B cell (primary cell): ENCODE measurements at regions not wholly inside any gene's neighbourhood (a gene's known extent, or its start where the extent isn't known, plus 50 kb on each side); places are given as distances from the start of the nearest gene placed in this dataset.

Experiments used
- ATAC-seq: fragments of 200-7000 bp; cut with Tn5 transposase; one replicate; pipeline ENCODE4 v1.10.0; 2021; ENCODE audit warnings: low read depth, mild to moderate bottlenecking, moderate number of reproducible peaks, moderate library complexity
- CTCF ChIA-PET: fragments of 350-600 bp; sonication (Branson Sonifier 250); formaldehyde crosslinking; loops from one replicate; lab custom pipeline; 2021; ENCODE audit warnings: antibody characterized with exemption, inconsistent platforms; lab: Charles Lee
- POLR2A ChIA-PET: fragments of 350-600 bp; sonication (Branson Sonifier 250); formaldehyde crosslinking; loops from one replicate; lab custom pipeline; 2021; ENCODE audit warnings: antibody characterized with exemption; lab: Charles Lee
- DNase-seq: peaks from one replicate; pipeline ENCODE4 v3.0.0; 2013
- H2AFZ ChIP-seq: 2 replicates; pipeline ENCODE4 v1.6.1; 2012; ENCODE audit warnings: mild to moderate bottlenecking, low read depth, low read length; ENCODE audit not compliant: insufficient read depth, poor library complexity, severe bottlenecking
- H3K27ac ChIP-seq, 2 donors: 1 replicate in 1 of 2; 2 replicates in 1 of 2; pipeline ENCODE4 v1.5.1; 2012 to 2013; ENCODE audit warnings: low read length in 2 of 2, mild to moderate bottlenecking in 2 of 2, moderate library complexity in 1 of 2
- H3K27me3 ChIP-seq, 4 experiments: fragments of 200-600 bp in 1 of 4; sonication (generic) in 1 of 4; replicated peaks in 1 of 4; 1 replicate in 2 of 4; 2 replicates in 2 of 4; pipeline versions ENCODE4 v1.6.1 to v1.7.0; 2013 to 2016; ENCODE audit warnings: low read length in 3 of 4, mild to moderate bottlenecking in 2 of 4, mixed read lengths in 1 of 4, moderate library complexity in 1 of 4; ENCODE audit not compliant: insufficient read depth in 4 of 4, control insufficient read depth in 3 of 4; ENCODE audit errors: control extremely low read depth in 1 of 4
- H3K36me3 ChIP-seq, 2 experiments: replicated peaks in 1 of 2; 1 replicate in 1 of 2; 2 replicates in 1 of 2; pipeline versions ENCODE4 v1.6.1 to v1.7.1; 2013; ENCODE audit warnings: low read length in 1 of 2; ENCODE audit not compliant: insufficient read depth in 2 of 2, control insufficient read depth in 1 of 2; ENCODE audit errors: control extremely low read depth in 1 of 2, extremely low read depth in 1 of 2
- H3K4me1 ChIP-seq, 2 donors: fragments of 200-600 bp in 1 of 2; sonication (generic) in 1 of 2; 1 replicate in 1 of 2; 2 replicates in 1 of 2; pipeline versions ENCODE4 v1.5.1 to v1.6.1; 2013 to 2017; ENCODE audit warnings: low read length in 2 of 2; ENCODE audit not compliant: control insufficient read depth in 2 of 2, insufficient read depth in 2 of 2
- H3K4me2 ChIP-seq: replicated peaks from 2 replicates; pipeline ENCODE3; 2012; ENCODE audit warnings: mild to moderate bottlenecking, low read depth, low read length; ENCODE audit not compliant: poor library complexity, severe bottlenecking
- H3K4me3 ChIP-seq, 5 experiments: fragments of 200-600 bp in 1 of 5; sonication (generic) in 1 of 5; 1 replicate in 3 of 5; 2 replicates in 2 of 5; pipeline versions ENCODE4 v1.5.1 to v1.7.0; 2011 to 2016; ENCODE audit warnings: low read length in 4 of 5, mild to moderate bottlenecking in 4 of 5, low read depth in 2 of 5, control low read depth in 1 of 5, moderate library complexity in 1 of 5; ENCODE audit not compliant: insufficient read depth in 1 of 5; ENCODE audit errors: control extremely low read depth in 1 of 5, extremely low read depth in 1 of 5
- H3K79me2 ChIP-seq: fragments of 200-600 bp; sonication (generic); one replicate; pipeline ENCODE4 v1.6.0; 2016; ENCODE audit warnings: low read length; ENCODE audit not compliant: control insufficient read depth, insufficient read depth
- H3K9ac ChIP-seq: fragments of 200-600 bp; sonication (generic); 2 replicates; pipeline ENCODE4 v1.6.1; 2017; ENCODE audit warnings: mild to moderate bottlenecking, low read length, moderate library complexity
- H3K9me3 ChIP-seq, 3 donors: one replicate each; pipeline versions ENCODE4 v1.6.1 to v1.7.1; 2013; ENCODE audit warnings: low read length in 2 of 3; ENCODE audit not compliant: control insufficient read depth in 2 of 3, insufficient read depth in 1 of 3; ENCODE audit errors: control extremely low read depth in 1 of 3
- H4K20me1 ChIP-seq: 2 replicates; pipeline ENCODE4 v1.6.0; 2012; ENCODE audit warnings: mild to moderate bottlenecking, low read length; ENCODE audit not compliant: insufficient read depth, control insufficient read depth, poor library complexity, severe bottlenecking
- H3K27ac Mint-ChIP-seq: one replicate; pipeline ENCODE4 v1.8.0; 2021; ENCODE audit warnings: mixed read lengths
- H3K27me3 Mint-ChIP-seq: one replicate; pipeline ENCODE4 v1.8.0; 2021; ENCODE audit warnings: mixed read lengths
- H3K4me1 Mint-ChIP-seq: one replicate; pipeline ENCODE4 v1.8.0; 2021; ENCODE audit warnings: mixed read lengths
- H3K4me3 Mint-ChIP-seq: one replicate; pipeline ENCODE4 v1.8.0; 2021; ENCODE audit warnings: mixed read lengths
- H3K9me3 Mint-ChIP-seq: one replicate; pipeline ENCODE4 v1.8.0; 2022; ENCODE audit warnings: mixed read lengths; ENCODE audit not compliant: insufficient read depth
- EZH2 ChIP-seq: IDR thresholded peaks from 2 replicates; pipeline ENCODE4 v1.6.1; 2012; ENCODE audit warnings: borderline replicate concordance, low read depth, mild to moderate bottlenecking, moderate library complexity, low read length; ENCODE audit not compliant: insufficient read depth, poor library complexity, severe bottlenecking
- WGBS: methylation state at CpG from one replicate; pipeline ENCODE4 v1.1.5; 2013; ENCODE audit warnings: missing lambda C conversion rate; ENCODE audit not compliant: insufficient coverage; 5-methylcytosine and 5-hydroxymethylcytosine counted together
- intact Hi-C: fragments of 100-400 bp; cut with micrococcal nuclease; formaldehyde crosslinking; loops from one replicate; pipeline ENCODE4 v1.10.0; 2022
- TF ChIP-seq, protein P1 (sequence below): fragments of 200-600 bp; IDR thresholded peaks from one replicate; pipeline ENCODE4 v1.8.0; 2022; ENCODE audit warnings: antibody characterized with exemption, mild to moderate bottlenecking

DNA sequence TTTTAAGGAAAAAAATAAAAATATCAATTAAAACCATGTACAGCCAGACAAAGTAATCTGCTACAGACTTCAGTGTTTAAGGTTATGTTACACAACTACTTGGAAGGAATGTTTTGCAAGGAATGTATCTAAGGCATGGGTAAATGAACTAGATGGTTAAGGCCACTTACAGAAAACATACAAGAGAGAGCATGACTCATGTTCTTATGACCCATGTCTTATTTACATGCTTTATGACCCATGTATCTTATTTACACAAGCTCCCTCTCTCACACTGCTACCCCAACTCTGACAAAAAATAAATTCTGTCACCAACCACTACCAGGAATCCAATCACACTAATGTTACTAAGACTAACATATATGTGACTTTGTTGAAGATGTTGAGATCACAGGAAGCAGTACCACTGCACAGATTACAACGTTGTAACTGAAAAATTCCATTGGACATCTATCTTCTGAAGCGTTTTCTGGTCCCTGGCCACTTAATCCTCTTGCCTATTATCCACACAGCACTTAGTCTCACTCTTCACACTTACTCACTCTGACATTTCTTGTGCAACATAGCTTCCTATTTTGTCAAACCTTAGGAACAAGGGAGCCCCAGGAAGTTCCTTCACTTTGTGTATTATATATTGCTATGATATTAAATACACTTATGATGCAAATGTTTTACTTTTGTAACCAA, 1630.1 kb upstream of the C9orf72 start:
- Histone ChIP-seq H3K27me3 (no peaks in the 10 kb centered on the region), H3K9ac (no peak overlapping the region), H3K36me3 (no peaks in the 10 kb centered on the region), H3K79me2 (no peaks in the 10 kb centered on the region), H3K4me2 (no peak overlapping the region), H2AFZ (no peak overlapping the region), H3K27ac (no peak overlapping the region), H4K20me1 (no peaks in the 10 kb centered on the region), H3K9me3 (no peaks in the 10 kb centered on the region), H3K4me1 (no peaks in the 10 kb centered on the region), H3K4me3 (no peak overlapping the region)
- WGBS = 53% methylated on average over 2 of the region's 2 CpGs
- DNase-seq = no peak
- Mint-ChIP-seq H3K27ac (no peak overlapping the region), H3K27me3 (no peaks in the 10 kb centered on the region), H3K4me1 (no peaks in the 10 kb centered on the region), H3K9me3 (no peaks in the 10 kb centered on the region), H3K4me3 (no peak overlapping the region)
- TF ChIP-seq, protein P1, sequence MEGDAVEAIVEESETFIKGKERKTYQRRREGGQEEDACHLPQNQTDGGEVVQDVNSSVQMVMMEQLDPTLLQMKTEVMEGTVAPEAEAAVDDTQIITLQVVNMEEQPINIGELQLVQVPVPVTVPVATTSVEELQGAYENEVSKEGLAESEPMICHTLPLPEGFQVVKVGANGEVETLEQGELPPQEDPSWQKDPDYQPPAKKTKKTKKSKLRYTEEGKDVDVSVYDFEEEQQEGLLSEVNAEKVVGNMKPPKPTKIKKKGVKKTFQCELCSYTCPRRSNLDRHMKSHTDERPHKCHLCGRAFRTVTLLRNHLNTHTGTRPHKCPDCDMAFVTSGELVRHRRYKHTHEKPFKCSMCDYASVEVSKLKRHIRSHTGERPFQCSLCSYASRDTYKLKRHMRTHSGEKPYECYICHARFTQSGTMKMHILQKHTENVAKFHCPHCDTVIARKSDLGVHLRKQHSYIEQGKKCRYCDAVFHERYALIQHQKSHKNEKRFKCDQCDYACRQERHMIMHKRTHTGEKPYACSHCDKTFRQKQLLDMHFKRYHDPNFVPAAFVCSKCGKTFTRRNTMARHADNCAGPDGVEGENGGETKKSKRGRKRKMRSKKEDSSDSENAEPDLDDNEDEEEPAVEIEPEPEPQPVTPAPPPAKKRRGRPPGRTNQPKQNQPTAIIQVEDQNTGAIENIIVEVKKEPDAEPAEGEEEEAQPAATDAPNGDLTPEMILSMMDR = no peak
- TF ChIP-seq EZH2 = no peak
- ChIA-PET POLR2A (no interaction called here), CTCF (no interaction called here)
- intact Hi-C loops = no loop called here
- no peak for ATAC-seq

DNA sequence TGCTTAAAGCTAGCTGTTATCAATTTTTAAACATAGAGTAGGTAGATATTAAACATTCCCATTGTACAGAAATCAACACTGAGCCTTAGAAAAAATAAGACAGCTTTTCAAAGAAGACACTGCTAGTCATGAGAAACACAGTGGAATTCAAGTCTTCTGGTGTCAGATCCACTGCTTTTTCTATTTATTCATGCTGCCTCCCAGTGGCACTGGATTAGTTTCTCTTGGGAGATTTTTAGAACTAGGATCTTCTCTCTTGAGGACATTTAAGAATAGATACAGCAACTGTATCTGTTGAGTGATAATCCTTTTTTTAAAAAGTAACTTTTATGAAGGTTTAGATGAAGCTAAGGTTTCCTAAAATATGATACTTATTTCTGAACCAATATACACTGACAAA, 1635.4 kb upstream of the C9orf72 start:
- ATAC-seq (no peak), DNase-seq (no peak)
- ChIA-PET CTCF (no interaction called here), POLR2A (no interaction called here)
- intact Hi-C loops = no loop called here
- Histone ChIP-seq H4K20me1 (no peaks in the 10 kb centered on the region), H3K9me3 (peaks cover 0 to 2% (median 0%) of the 10 kb centered on the region in 3 donors), H3K4me1 (peaks cover 8 to 16% of the 10 kb centered on the region in 2 donors), H3K27me3 (peaks cover 0 to 18% (median 8%) of the 10 kb centered on the region in 4 experiments), H2AFZ (no peak overlapping the region), H3K27ac (no peak overlapping the region), H3K4me3 (no peak overlapping the region), H3K79me2 (no peaks in the 10 kb centered on the region), H3K9ac (no peak overlapping the region), H3K4me2 (no peak overlapping the region), H3K36me3 (no peaks in the 10 kb centered on the region)
- Mint-ChIP-seq H3K9me3 (no peaks in the 10 kb centered on the region), H3K27ac (no peak overlapping the region), H3K4me1 (peaks cover 14% of the 10 kb centered on the region), H3K27me3 (peaks cover 26% of the 10 kb centered on the region), H3K4me3 (no peak overlapping the region)
- TF ChIP-seq, protein P1 = no peak
- TF ChIP-seq EZH2 = no peak
